Panc1 (cell line): ENCODE measurements at regions not wholly inside any gene's neighbourhood (a gene's known extent, or its start where the extent isn't known, plus 50 kb on each side); places are given as distances from the start of the nearest gene placed in this dataset.

ENCODE experiments used
- ATAC-seq: fragments of 200-7000 bp; cut with Tn5 transposase; 2 replicates; pipeline ENCODE4 v1.9.1; 2020; ENCODE audit warnings: mild to moderate bottlenecking, moderate library complexity
- BruUV-seq: library from RNA; stranded (reverse); fragments of 400-500 nt; replicated peaks from 2 replicates; lab custom pipeline; 2021; lab: Mats Ljungman, UMichigan
- CTCF ChIA-PET: fragments of 300-600 bp; sonication (Branson Sonifier 250); formaldehyde crosslinking; loops from one replicate; lab custom pipeline; 2022; ENCODE audit warnings: antibody characterized with exemption; lab: Charles Lee
- POLR2A ChIA-PET: fragments of 300-600 bp; sonication (Branson Sonifier 250); formaldehyde crosslinking; loops from one replicate; lab custom pipeline; 2022; ENCODE audit warnings: antibody characterized with exemption; lab: Charles Lee
- DNase-seq: peaks from one replicate; pipeline ENCODE4 v3.0.0-alpha.2; 2010; ENCODE audit warnings: low read depth, low spot score
- H3K27ac ChIP-seq: 2 replicates; pipeline ENCODE4 v1.5.1; 2011; ENCODE audit warnings: mild to moderate bottlenecking, low read length, inconsistent platforms
- H3K27me3 ChIP-seq: fragments of 200-500 bp; sonication (Bioruptor generic); 2 replicates; pipeline ENCODE4 v1.6.0; 2014; ENCODE audit warnings: low read length, inconsistent platforms; ENCODE audit not compliant: control insufficient read depth, insufficient read depth
- H3K36me3 ChIP-seq: fragments of 200-500 bp; sonication (Bioruptor generic); 2 replicates; pipeline ENCODE4 v1.5.1; 2014; ENCODE audit warnings: inconsistent platforms, mild to moderate bottlenecking, low read length, moderate library complexity; ENCODE audit not compliant: control insufficient read depth, insufficient read depth
- H3K4me1 ChIP-seq: 2 replicates; pipeline ENCODE4 v1.5.1; 2011; ENCODE audit warnings: inconsistent platforms, mild to moderate bottlenecking, low read length, moderate library complexity; ENCODE audit not compliant: control insufficient read depth, insufficient read depth
- H3K4me3 ChIP-seq, 2 experiments: 2 replicates each; pipeline ENCODE4 v1.5.1; 2011 to 2012; ENCODE audit warnings: low read depth in 2 of 2, low read length in 2 of 2, mild to moderate bottlenecking in 2 of 2, inconsistent platforms in 1 of 2, moderate library complexity in 1 of 2
- H3K9me3 ChIP-seq: fragments of 200-500 bp; sonication (Bioruptor generic); 2 replicates; pipeline ENCODE4 v1.5.1; 2014; ENCODE audit warnings: low read depth, mild to moderate bottlenecking, inconsistent platforms, low read length, moderate library complexity; ENCODE audit not compliant: control insufficient read depth, insufficient read depth
- POLR2AphosphoS5 ChIP-seq: IDR thresholded peaks from 2 replicates; pipeline ENCODE4 v1.6.1; 2012; ENCODE audit warnings: mild to moderate bottlenecking, low read depth, low read length, moderate library complexity
- REST ChIP-seq, 2 experiments: IDR thresholded peaks; 2 replicates each; pipeline ENCODE4 v1.6.1; 2011 to 2012; ENCODE audit warnings: low read depth in 2 of 2, control low read depth in 1 of 2, low read length in 1 of 2, mild to moderate bottlenecking in 1 of 2, moderate library complexity in 1 of 2; ENCODE audit not compliant: insufficient read depth in 1 of 2
- SIN3A ChIP-seq: IDR thresholded peaks from 2 replicates; pipeline ENCODE4 v1.6.1; 2012; ENCODE audit warnings: low read depth, mild to moderate bottlenecking, low read length, moderate library complexity, borderline replicate concordance; ENCODE audit not compliant: insufficient read depth
- TCF7L2 ChIP-seq: IDR thresholded peaks from 2 replicates; pipeline ENCODE4 v1.6.1; 2011; ENCODE audit warnings: mild to moderate bottlenecking, low read depth, low read length, inconsistent platforms
- in situ Hi-C: cut with HindIII; loops from 2 replicates; pipeline ENCODE4 v1.10.0; 2016; ENCODE audit warnings: low sequenced_read_pairs, low pct_unique_long_range_greater_than_20kb
- intact Hi-C: fragments of 100-400 bp; cut with micrococcal nuclease; formaldehyde crosslinking; loops from one replicate; pipeline ENCODE4 v1.10.0; 2022; ENCODE audit not compliant: unreplicated experiment
- TF ChIP-seq, protein P1 (sequence below): fragments of 450-650 bp; IDR thresholded peaks from 2 replicates; pipeline ENCODE4 v1.5.1; 2017; ENCODE audit warnings: mild to moderate bottlenecking

- H3K9me3 ChIP-seq = peaks cover 10% of the 10 kb centered on the region; the same call in 1 of the 2 replicates
- ChIA-PET POLR2A (no interaction called here), CTCF (no interaction called here)
- no peak overlapping the region for H3K27ac ChIP-seq
- H3K36me3 ChIP-seq = no peaks in the 10 kb centered on the region
- H3K27me3 ChIP-seq = no peaks in the 10 kb centered on the region
- in situ Hi-C loops = no loop called here
- intact Hi-C loops = no loop called here
- no TSS peak for BruUV-seq
- H3K4me1 ChIP-seq = no peaks in the 10 kb centered on the region
- H3K4me3 ChIP-seq = no peak overlapping the region
- ATAC-seq (no peak), DNase-seq (no peak)
- TF ChIP-seq, protein P1, sequence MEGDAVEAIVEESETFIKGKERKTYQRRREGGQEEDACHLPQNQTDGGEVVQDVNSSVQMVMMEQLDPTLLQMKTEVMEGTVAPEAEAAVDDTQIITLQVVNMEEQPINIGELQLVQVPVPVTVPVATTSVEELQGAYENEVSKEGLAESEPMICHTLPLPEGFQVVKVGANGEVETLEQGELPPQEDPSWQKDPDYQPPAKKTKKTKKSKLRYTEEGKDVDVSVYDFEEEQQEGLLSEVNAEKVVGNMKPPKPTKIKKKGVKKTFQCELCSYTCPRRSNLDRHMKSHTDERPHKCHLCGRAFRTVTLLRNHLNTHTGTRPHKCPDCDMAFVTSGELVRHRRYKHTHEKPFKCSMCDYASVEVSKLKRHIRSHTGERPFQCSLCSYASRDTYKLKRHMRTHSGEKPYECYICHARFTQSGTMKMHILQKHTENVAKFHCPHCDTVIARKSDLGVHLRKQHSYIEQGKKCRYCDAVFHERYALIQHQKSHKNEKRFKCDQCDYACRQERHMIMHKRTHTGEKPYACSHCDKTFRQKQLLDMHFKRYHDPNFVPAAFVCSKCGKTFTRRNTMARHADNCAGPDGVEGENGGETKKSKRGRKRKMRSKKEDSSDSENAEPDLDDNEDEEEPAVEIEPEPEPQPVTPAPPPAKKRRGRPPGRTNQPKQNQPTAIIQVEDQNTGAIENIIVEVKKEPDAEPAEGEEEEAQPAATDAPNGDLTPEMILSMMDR = no peak
- TF ChIP-seq POLR2AphosphoS5 = no peak
- TF ChIP-seq SIN3A = no peak
- no peak for TF ChIP-seq TCF7L2
- no peak for TF ChIP-seq REST (IDR thresholded peaks at IDR 0.05; ENCODE audit: insufficient read depth in 1 of 2, low read depth in 2 of 2, low read length in 1 of 2)
These were observed 482.9 kb downstream of the PTPRU start for GRCh38 chr1:29719253-29719652.

- DNase-seq (no peak), ATAC-seq (no peak)
- in situ Hi-C loops (no loop called here), intact Hi-C loops (no loop called here)
- Histone ChIP-seq H3K4me1 (no peaks in the 10 kb centered on the region), H3K27ac (no peak overlapping the region), H3K4me3 (no peak overlapping the region), H3K27me3 (no peaks in the 10 kb centered on the region), H3K9me3 (peaks cover 10% of the 10 kb centered on the region; the same call in 1 of the 2 replicates), H3K36me3 (no peaks in the 10 kb centered on the region)
- BruUV-seq = no TSS peak
- CTCF ChIA-PET = no interaction called here
- TF ChIP-seq TCF7L2 = no peak
- no peak for TF ChIP-seq POLR2AphosphoS5
- TF ChIP-seq SIN3A = no peak
- POLR2A ChIA-PET = no interaction called here
These were observed 482.5 kb downstream of the PTPRU start for GRCh38 chr1:29718791-29719190.

- in situ Hi-C loops (no loop called here), intact Hi-C loops (no loop called here)
- no peak overlapping the region for H3K4me3 ChIP-seq
- no peak for ATAC-seq
- ChIA-PET POLR2A (no interaction called here), CTCF (no interaction called here)
- no peaks in the 10 kb centered on the region for H3K27me3 ChIP-seq
- peaks cover 7% of the 10 kb centered on the region; the same call in 1 of the 2 replicates for H3K9me3 ChIP-seq
- H3K4me1 ChIP-seq = no peaks in the 10 kb centered on the region
- H3K27ac ChIP-seq = no peak overlapping the region
- no peak for TF ChIP-seq REST (IDR thresholded peaks at IDR 0.05; ENCODE audit: insufficient read depth in 1 of 2, low read depth in 2 of 2, low read length in 1 of 2)
- TF ChIP-seq SIN3A = no peak
- TF ChIP-seq, protein P1 = no peak
- TF ChIP-seq TCF7L2 = no peak
- BruUV-seq = no TSS peak
- H3K36me3 ChIP-seq = no peaks in the 10 kb centered on the region
- DNase-seq = no peak
These were observed 480.0 kb downstream of the PTPRU start for GRCh38 chr1:29716306-29716705.
